IMR-90 (cell line): ENCODE measurements at regions not wholly inside any gene's neighbourhood (a gene's known extent, or its start where the extent isn't known, plus 50 kb on each side); places are given as distances from the start of the nearest gene placed in this dataset.

Source experiments
- ATAC-seq: fragments of 200-7000 bp; cut with Tn5 transposase; 2 replicates; pipeline ENCODE4 v1.9.1; 2020; ENCODE audit warnings: low read depth, mild to moderate bottlenecking, moderate library complexity
- BruUV-seq: library from RNA; stranded (reverse); fragments of 400-500 nt; replicated peaks from 2 replicates; lab custom pipeline; 2021; lab: Mats Ljungman, UMichigan
- CTCF ChIA-PET: fragments of 300-600 bp; formaldehyde crosslinking; extraction: SDS; loops from one replicate; lab custom pipeline; 2021; ENCODE audit warnings: antibody characterized with exemption; lab: Yijun Ruan, JAX
- POLR2A ChIA-PET: fragments of 300-600 bp; sonication (Branson Sonifier 250); formaldehyde crosslinking; loops from one replicate; lab custom pipeline; 2022; ENCODE audit warnings: antibody characterized with exemption; ENCODE audit not compliant: unreplicated experiment; lab: Charles Lee
- DNase-seq: peaks from one replicate; pipeline ENCODE4 v3.0.0; 2013
- H2AFZ ChIP-seq: replicated peaks from 2 replicates; pipeline ENCODE3; 2013; ENCODE audit warnings: low read length, mild to moderate bottlenecking; ENCODE audit not compliant: poor library complexity
- H2AK5ac ChIP-seq: 2 replicates; pipeline ENCODE4 v1.6.1; 2013; ENCODE audit warnings: low read depth, low read length, inconsistent platforms
- H2AK9ac ChIP-seq: replicated peaks from 2 replicates; pipeline ENCODE3; 2013; ENCODE audit warnings: mild to moderate bottlenecking, low read depth, low read length, moderate library complexity; ENCODE audit not compliant: poor library complexity
- H2BK120ac ChIP-seq: 2 replicates; pipeline ENCODE4 v1.6.1; 2013; ENCODE audit warnings: low read depth, low read length, inconsistent platforms
- H2BK15ac ChIP-seq: 3 replicates; pipeline ENCODE4 v1.6.1; 2013; ENCODE audit warnings: low read depth, low read length, inconsistent platforms
- H2BK20ac ChIP-seq: 2 replicates; pipeline ENCODE4 v1.6.1; 2013; ENCODE audit warnings: low read depth, mild to moderate bottlenecking, inconsistent platforms, low read length, moderate library complexity
- H2BK5ac ChIP-seq: 2 replicates; pipeline ENCODE4 v1.6.1; 2013; ENCODE audit warnings: mild to moderate bottlenecking, low read depth, low read length, inconsistent platforms; ENCODE audit not compliant: poor library complexity, severe bottlenecking
- H3K14ac ChIP-seq: replicated peaks from 2 replicates; pipeline ENCODE4 v1.6.1; 2013; ENCODE audit warnings: low read depth, low read length, inconsistent platforms
- H3K18ac ChIP-seq: 2 replicates; pipeline ENCODE4 v1.6.1; 2013; ENCODE audit warnings: low read depth, low read length, control low read depth
- H3K23ac ChIP-seq: 2 replicates; pipeline ENCODE4 v1.6.1; 2013; ENCODE audit warnings: low read depth, low read length, inconsistent platforms
- H3K27ac ChIP-seq: 2 replicates; pipeline ENCODE4 v1.5.1; 2013; ENCODE audit warnings: mild to moderate bottlenecking, control low read depth, low read length; ENCODE audit not compliant: insufficient read depth
- H3K27me3 ChIP-seq: 2 replicates; pipeline ENCODE4 v1.6.1; 2013; ENCODE audit warnings: low read length; ENCODE audit not compliant: control insufficient read depth, insufficient read depth
- H3K36me3 ChIP-seq: 2 replicates; pipeline ENCODE4 v1.6.1; 2013; ENCODE audit warnings: low read length, mixed read lengths; ENCODE audit not compliant: control insufficient read depth, insufficient read depth
- H3K4ac ChIP-seq: 2 replicates; pipeline ENCODE4 v1.6.1; 2013; ENCODE audit warnings: low read depth, low read length, inconsistent platforms
- H3K4me1 ChIP-seq: 2 replicates; pipeline ENCODE4 v1.6.1; 2013; ENCODE audit warnings: low read length, mixed read lengths; ENCODE audit not compliant: control insufficient read depth, insufficient read depth
- H3K4me2 ChIP-seq: 2 replicates; pipeline ENCODE4 v1.6.1; 2013; ENCODE audit warnings: low read depth, mild to moderate bottlenecking, control low read depth, low read length, moderate library complexity
- H3K4me3 ChIP-seq: 2 replicates; pipeline ENCODE4 v1.5.1; 2013; ENCODE audit warnings: low read depth, mild to moderate bottlenecking, control low read depth, low read length, moderate library complexity; ENCODE audit not compliant: insufficient read depth
- H3K56ac ChIP-seq: 2 replicates; pipeline ENCODE4 v1.6.1; 2013; ENCODE audit warnings: low read length, inconsistent platforms; ENCODE audit not compliant: insufficient read depth; ENCODE audit errors: extremely low read depth
- H3K79me1 ChIP-seq, 2 experiments: 2 replicates each; pipeline ENCODE4 v1.6.1; 2013; ENCODE audit warnings: low read length in 2 of 2, inconsistent platforms in 1 of 2, low read depth in 1 of 2
- H3K9ac ChIP-seq: 2 replicates; pipeline ENCODE4 v1.6.1; 2013; ENCODE audit warnings: low read depth, low read length, control low read depth
- H3K9me1 ChIP-seq: 2 replicates; pipeline ENCODE4 v1.6.1; 2013; ENCODE audit warnings: low read length, inconsistent platforms; ENCODE audit not compliant: insufficient read depth
- H3K9me3 ChIP-seq: 2 replicates; pipeline ENCODE4 v1.6.1; 2013; ENCODE audit warnings: low read length; ENCODE audit not compliant: control insufficient read depth, insufficient read depth
- H4K20me1 ChIP-seq: 2 replicates; pipeline ENCODE4 v1.6.1; 2013; ENCODE audit warnings: low read length, inconsistent platforms; ENCODE audit not compliant: insufficient read depth
- H4K5ac ChIP-seq: 2 replicates; pipeline ENCODE4 v1.6.1; 2013; ENCODE audit warnings: mild to moderate bottlenecking, low read depth, low read length, control low read depth
- H4K8ac ChIP-seq, 2 experiments: 2 replicates each; pipeline ENCODE4 v1.6.1; 2013; ENCODE audit warnings: low read depth in 2 of 2, low read length in 2 of 2, control low read depth in 1 of 2, inconsistent platforms in 1 of 2
- H4K91ac ChIP-seq: 2 replicates; pipeline ENCODE4 v1.6.1; 2013; ENCODE audit warnings: low read depth, low read length, inconsistent platforms; ENCODE audit not compliant: insufficient read depth
- BHLHE40 ChIP-seq: fragments of 150-350 bp; IDR thresholded peaks from 2 replicates; pipeline ENCODE4 v1.6.1; 2016; ENCODE audit warnings: mild to moderate bottlenecking, low read depth, low read length
- CEBPB ChIP-seq: IDR thresholded peaks from 2 replicates; pipeline ENCODE4 v1.6.1; 2012; ENCODE audit warnings: low read depth, low read length, improper control_type of control experiment
- CHD1 ChIP-seq: IDR thresholded peaks from 2 replicates; pipeline ENCODE4 v1.6.1; 2012; ENCODE audit warnings: low read depth, low read length, improper control_type of control experiment
- FOS ChIP-seq: fragments of 150-350 bp; IDR thresholded peaks from 2 replicates; pipeline ENCODE4 v1.6.1; 2016; ENCODE audit warnings: low read depth, low read length
- MAFK ChIP-seq: IDR thresholded peaks from 2 replicates; pipeline ENCODE4 v1.6.1; 2012; ENCODE audit warnings: low read depth, low read length, improper control_type of control experiment
- MAZ ChIP-seq: IDR thresholded peaks from 2 replicates; pipeline ENCODE4 v1.6.1; 2012; ENCODE audit warnings: low read depth, mild to moderate bottlenecking, low read length, improper control_type of control experiment, moderate library complexity, borderline replicate concordance
- MXI1 ChIP-seq: IDR thresholded peaks from 2 replicates; pipeline ENCODE4 v1.6.1; 2012; ENCODE audit warnings: low read depth, mild to moderate bottlenecking, low read length, moderate library complexity, borderline replicate concordance
- NFE2L2 ChIP-seq: fragments of 150-350 bp; IDR thresholded peaks from 2 replicates; pipeline ENCODE4 v1.6.1; 2016; ENCODE audit warnings: low read depth, mild to moderate bottlenecking, low read length
- POLR2A ChIP-seq: IDR thresholded peaks from 2 replicates; pipeline ENCODE4 v1.6.1; 2012; ENCODE audit warnings: mild to moderate bottlenecking, low read depth, low read length
- RAD21 ChIP-seq: IDR thresholded peaks from 2 replicates; pipeline ENCODE4 v1.6.1; 2012; ENCODE audit warnings: low read length, improper control_type of control experiment
- RCOR1 ChIP-seq: IDR thresholded peaks from 2 replicates; pipeline ENCODE4 v1.6.1; 2012; ENCODE audit warnings: mild to moderate bottlenecking, low read length, improper control_type of control experiment; ENCODE audit not compliant: insufficient replicate concordance
- RFX5 ChIP-seq: IDR thresholded peaks from 2 replicates; pipeline ENCODE4 v1.8.0; 2012; ENCODE audit warnings: low read depth, mild to moderate bottlenecking, low read length, moderate library complexity
- SMC3 ChIP-seq: fragments of 150-350 bp; IDR thresholded peaks from 2 replicates; pipeline ENCODE4 v1.6.1; 2016; ENCODE audit warnings: low read depth, mild to moderate bottlenecking, antibody characterized with exemption, low read length, moderate library complexity
- WGBS, 2 experiments: methylation state at CpG; one replicate each; pipeline versions ENCODE4 v1.1.5 to v1.1.7; 2013; ENCODE audit warnings: missing lambda C conversion rate in 2 of 2; ENCODE audit not compliant: insufficient read length in 1 of 2; ENCODE audit errors: extremely low coverage in 2 of 2; 5-methylcytosine and 5-hydroxymethylcytosine counted together
- dilution Hi-C: fragments of 300-500 bp; cut with HindIII; formaldehyde crosslinking; loops from one replicate; pipeline ENCODE4 v1.14.3; 2018; ENCODE audit warnings: low sequenced_read_pairs; ENCODE audit not compliant: unreplicated experiment
- in situ Hi-C: fragments of 300-500 bp; cut with MboI; formaldehyde crosslinking; loops from 3 replicates; pipeline ENCODE4 v1.14.3; 2019; ENCODE audit warnings: low sequenced_read_pairs, inconsistent platforms, mixed read lengths
- intact Hi-C: fragments of 100-400 bp; cut with micrococcal nuclease; formaldehyde crosslinking; loops from 2 replicates; pipeline ENCODE4 v1.10.0; 2022
- TF ChIP-seq, protein P1 (sequence below): conservative IDR thresholded peaks from 2 replicates; pipeline ENCODE4 v1.5.1; 2012; ENCODE audit warnings: mild to moderate bottlenecking, low read depth, low read length, improper control_type of control experiment
- TF ChIP-seq, protein P2 (sequence below): fragments of 150-350 bp; IDR thresholded peaks from 2 replicates; pipeline ENCODE4 v1.6.1; 2017; ENCODE audit warnings: mild to moderate bottlenecking, antibody characterized with exemption, low read length, low read depth
- TF ChIP-seq, protein P3 (sequence below): fragments of 150-350 bp; IDR thresholded peaks from 2 replicates; pipeline ENCODE4 v1.6.1; 2016; ENCODE audit warnings: low read depth, mild to moderate bottlenecking, low read length, moderate library complexity, borderline replicate concordance

DNA sequence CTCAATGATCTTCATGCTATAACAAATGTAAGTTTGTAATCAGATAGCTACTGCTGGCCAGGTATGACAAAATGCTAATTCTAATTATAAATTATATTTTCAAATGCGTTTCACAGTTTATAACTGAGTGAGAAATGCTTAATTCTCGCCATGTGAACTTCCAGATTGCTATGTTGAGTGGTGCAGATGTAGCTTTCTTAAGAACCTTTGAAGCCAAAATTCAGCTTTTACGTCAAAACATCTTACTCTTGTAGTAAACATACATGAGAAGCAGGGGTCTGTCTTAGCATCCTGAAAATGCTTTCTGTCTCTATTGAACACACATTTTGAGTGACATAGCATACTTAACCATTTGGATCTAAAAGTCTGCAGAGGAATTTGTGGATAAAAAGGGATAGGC is 176.5 kb upstream of the PRICKLE1 start:
- Histone ChIP-seq H2AK9ac (no peak overlapping the region), H4K8ac (no peak overlapping the region), H4K20me1 (no peaks in the 10 kb centered on the region), H3K4me3 (no peak overlapping the region), H2AFZ (no peak overlapping the region), H2AK5ac (no peak overlapping the region), H3K18ac (no peak overlapping the region), H3K4me1 (peaks cover 2% of the 10 kb centered on the region; the same call in 1 of the 2 replicates), H3K9me1 (peaks cover 3% of the 10 kb centered on the region; the same call in 1 of the 2 replicates), H3K9ac (no peak overlapping the region), H4K5ac (no peak overlapping the region), H3K4me2 (no peak overlapping the region), H3K4ac (no peak overlapping the region), H2BK20ac (no peak overlapping the region), H2BK15ac (no peak overlapping the region), H3K27ac (no peak overlapping the region), H3K56ac (no peak overlapping the region), H3K79me1 (no peaks in the 10 kb centered on the region), H3K36me3 (no peaks in the 10 kb centered on the region), H2BK5ac (no peak overlapping the region), H3K27me3 (no peaks in the 10 kb centered on the region), H2BK120ac (no peak overlapping the region), H4K91ac (no peak overlapping the region), H3K14ac (no peak overlapping the region), H3K23ac (no peak overlapping the region), H3K9me3 (no peaks in the 10 kb centered on the region)
- in situ Hi-C loops (no loop called here), intact Hi-C loops (no loop called here), dilution Hi-C loops (no loop called here)
- ChIA-PET POLR2A (no interaction called here), CTCF (no interaction called here)
- DNase-seq (no peak), ATAC-seq (no peak)
- BruUV-seq = no TSS peak
- no CpG with 5 or more reads among the region's 3 CpGs for whole genome bisulfite sequencing, 2 experiments
- TF ChIP-seq MAFK (no peak), BHLHE40 (no peak), RFX5 (no peak), SMC3 (no peak), CEBPB (no peak), POLR2A (no peak), RCOR1 (no peak), RAD21 (no peak), MXI1 (no peak), CHD1 (no peak), NFE2L2 (no peak), FOS (no peak), MAZ (no peak)
- TF ChIP-seq, protein P1, sequence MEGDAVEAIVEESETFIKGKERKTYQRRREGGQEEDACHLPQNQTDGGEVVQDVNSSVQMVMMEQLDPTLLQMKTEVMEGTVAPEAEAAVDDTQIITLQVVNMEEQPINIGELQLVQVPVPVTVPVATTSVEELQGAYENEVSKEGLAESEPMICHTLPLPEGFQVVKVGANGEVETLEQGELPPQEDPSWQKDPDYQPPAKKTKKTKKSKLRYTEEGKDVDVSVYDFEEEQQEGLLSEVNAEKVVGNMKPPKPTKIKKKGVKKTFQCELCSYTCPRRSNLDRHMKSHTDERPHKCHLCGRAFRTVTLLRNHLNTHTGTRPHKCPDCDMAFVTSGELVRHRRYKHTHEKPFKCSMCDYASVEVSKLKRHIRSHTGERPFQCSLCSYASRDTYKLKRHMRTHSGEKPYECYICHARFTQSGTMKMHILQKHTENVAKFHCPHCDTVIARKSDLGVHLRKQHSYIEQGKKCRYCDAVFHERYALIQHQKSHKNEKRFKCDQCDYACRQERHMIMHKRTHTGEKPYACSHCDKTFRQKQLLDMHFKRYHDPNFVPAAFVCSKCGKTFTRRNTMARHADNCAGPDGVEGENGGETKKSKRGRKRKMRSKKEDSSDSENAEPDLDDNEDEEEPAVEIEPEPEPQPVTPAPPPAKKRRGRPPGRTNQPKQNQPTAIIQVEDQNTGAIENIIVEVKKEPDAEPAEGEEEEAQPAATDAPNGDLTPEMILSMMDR = no peak
- TF ChIP-seq, protein P2, sequence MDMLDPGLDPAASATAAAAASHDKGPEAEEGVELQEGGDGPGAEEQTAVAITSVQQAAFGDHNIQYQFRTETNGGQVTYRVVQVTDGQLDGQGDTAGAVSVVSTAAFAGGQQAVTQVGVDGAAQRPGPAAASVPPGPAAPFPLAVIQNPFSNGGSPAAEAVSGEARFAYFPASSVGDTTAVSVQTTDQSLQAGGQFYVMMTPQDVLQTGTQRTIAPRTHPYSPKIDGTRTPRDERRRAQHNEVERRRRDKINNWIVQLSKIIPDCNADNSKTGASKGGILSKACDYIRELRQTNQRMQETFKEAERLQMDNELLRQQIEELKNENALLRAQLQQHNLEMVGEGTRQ = no peak
- TF ChIP-seq, protein P3, sequence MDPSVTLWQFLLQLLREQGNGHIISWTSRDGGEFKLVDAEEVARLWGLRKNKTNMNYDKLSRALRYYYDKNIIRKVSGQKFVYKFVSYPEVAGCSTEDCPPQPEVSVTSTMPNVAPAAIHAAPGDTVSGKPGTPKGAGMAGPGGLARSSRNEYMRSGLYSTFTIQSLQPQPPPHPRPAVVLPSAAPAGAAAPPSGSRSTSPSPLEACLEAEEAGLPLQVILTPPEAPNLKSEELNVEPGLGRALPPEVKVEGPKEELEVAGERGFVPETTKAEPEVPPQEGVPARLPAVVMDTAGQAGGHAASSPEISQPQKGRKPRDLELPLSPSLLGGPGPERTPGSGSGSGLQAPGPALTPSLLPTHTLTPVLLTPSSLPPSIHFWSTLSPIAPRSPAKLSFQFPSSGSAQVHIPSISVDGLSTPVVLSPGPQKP = no peak
